ENCODE measurements at regions not wholly inside any gene's neighbourhood (a gene's known extent, or its start where the extent isn't known, plus 50 kb on each side); places are given as distances from the start of the nearest gene placed in this dataset.

DNA sequence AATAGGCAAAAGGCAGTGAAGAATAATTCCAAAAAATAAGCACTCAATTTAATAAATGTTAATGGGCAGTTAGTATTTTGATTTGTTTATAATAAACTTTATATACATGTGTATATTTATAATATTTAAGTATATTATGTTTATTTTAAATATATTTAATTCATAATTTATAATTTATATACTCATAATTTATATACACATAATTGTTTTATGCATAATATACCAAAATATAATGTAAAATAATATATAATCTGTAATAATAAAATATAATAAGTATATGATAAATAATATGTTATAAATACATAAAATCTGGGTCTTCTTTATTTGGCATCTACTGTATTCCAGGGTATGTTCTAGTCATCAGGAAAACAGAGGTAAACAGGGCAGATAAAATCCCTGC, 100.2 kb upstream of the ARID2 start:
- TF ChIP-seq GATA3 (IDR thresholded peaks at IDR 0.05; ENCODE audit: low read depth, low read length): no peak
- no peak for TF ChIP-seq GATA2 (IDR thresholded peaks at IDR 0.05; ENCODE audit: low read depth, low read length)
